SKM-1 treated with dmso at 0.1 percent for 144 hours (cell line): ENCODE measurements at regions not wholly inside any gene's neighbourhood (a gene's known extent, or its start where the extent isn't known, plus 50 kb on each side); places are given as distances from the start of the nearest gene placed in this dataset.

ENCODE experiments used
- DNase-seq: peaks from one replicate; lab custom pipeline; 2025; ENCODE audit not compliant: unreplicated experiment; lab: John Stamatoyannopoulos, UW

DNA sequence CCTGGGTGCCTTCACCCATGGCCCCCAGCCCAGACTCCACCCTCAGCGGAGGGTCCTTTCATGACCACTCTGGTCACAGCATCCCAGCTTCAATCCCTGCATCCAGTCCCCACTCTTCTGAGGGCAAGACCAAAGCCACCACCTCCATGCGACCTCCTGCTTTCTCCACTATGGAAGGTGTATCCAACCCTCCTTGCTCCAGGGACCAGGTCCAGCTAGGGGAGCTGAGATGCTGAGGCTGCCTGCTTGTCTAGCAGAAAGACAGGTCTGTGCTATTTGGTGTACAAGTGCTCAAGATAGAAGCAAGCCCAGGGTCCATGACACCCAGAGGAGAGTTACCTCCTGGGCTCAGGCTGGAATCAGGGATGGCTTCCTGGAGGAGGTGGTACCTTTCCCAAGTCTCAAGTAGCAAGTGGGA is 73.8 kb upstream of the RAB6C start:
- DNase-seq = no peak

GRCh38 chr2:129906139-129906860 is 73.2 kb upstream of the RAB6C start:
- DNase-seq = no peak

DNA sequence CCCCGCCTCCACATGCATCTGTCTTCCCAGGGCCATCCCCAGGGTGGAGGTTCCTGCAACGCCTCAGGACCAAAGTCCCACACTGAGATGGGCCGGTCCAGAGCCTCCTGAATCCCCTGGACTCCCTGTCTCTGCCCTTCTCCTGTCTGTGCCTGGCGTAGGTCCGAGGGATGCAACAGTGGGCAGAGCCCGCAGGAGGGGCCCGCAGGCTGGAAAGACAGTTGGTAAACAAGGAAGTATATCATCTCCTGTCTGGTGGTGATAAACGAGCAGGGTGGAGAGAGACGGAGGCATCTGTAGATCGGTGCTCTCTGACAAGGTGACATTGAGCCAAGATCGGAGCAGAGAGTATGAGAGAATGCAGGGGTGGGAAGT is 72.6 kb upstream of the RAB6C start:
- no peak for DNase-seq

DNA sequence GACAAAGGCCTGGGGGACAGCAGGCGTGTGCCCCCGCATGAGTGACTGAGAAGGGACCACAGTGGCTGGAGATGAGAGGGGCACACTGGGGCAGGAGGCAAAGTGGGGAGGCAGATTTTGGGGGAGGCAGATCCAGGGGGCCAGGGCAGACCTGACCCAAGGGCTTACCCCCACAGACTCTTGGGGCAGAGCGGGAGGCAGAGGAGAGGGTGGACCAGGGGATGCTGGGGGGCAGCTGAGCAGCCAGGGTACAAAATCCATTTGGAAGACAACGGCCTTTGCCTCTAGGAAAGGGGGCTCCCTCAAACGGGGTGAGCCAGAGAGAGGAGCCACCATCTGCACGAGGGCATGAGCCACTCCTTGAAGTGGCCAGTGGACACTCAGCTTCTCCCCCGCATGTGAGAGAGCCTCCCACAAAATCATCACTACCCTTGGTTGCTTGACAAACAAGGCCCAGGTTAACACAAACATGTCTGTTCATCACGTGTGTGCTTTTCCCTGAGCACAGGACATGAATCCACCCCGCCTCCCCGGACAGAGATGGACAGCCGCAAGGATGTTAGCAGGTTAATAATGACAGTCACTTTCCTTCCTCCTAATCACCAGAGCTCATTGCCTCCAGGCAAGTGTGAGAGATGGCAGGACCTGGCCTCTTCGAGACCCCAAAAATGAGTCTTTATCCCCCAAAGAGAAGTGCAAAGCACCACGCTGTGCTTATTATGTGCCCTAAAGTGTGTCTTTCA is 72.0 kb upstream of the RAB6C start:
- DNase-seq = no peak

- no peak for DNase-seq
Measured at GRCh38 chr2:129908721-129909373, 70.6 kb upstream of the RAB6C start.

- no peak for DNase-seq
Measured at GRCh38 chr2:129909651-129910418, 69.6 kb upstream of the RAB6C start.

DNA sequence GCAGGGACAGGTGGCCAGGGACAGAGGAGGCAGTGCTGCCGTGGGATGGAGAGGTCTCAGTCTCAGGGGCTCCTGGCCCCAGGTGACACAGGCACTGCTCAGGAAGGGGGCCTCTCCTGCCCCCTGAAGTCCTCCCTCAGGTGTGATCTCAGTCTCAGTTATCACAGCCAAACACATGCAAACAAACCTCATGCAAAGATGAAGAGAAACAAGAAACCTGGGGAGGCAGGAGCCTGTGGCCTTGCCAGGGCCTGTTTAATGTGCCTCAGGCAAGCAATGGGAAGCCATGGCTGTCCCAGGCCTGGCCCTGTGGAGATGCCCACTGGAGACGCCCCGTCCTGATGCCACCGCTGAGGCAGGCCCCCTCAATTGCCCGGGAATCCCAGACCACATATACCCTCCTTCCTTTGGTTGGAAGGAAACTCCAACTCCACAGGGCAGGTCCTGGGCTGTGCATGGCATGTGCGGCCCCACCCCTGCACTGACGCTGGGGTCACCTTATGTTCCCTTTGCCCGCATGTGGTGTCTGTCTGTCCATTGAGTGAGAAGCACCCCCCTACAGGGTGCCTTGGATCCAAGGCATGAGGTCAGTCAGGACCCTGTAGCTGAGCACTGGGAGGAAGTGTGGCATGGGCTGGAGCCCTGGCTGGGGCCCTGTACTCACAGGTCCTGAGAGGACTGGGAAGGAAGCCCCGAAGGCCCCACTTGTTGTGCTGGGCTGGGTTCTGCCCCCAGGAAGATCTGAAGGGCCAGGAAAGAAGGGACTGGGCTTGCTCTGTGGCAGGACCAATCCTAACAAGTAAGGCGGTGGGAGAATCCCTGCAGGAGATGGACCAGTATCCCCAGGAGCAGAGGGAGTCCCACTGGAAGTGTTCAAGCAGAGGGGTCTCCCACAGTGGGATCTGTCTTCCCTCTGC is 68.8 kb upstream of the RAB6C start:
- DNase-seq = no peak

- no peak for DNase-seq
Measured at GRCh38 chr2:129911363-129912065, 68.0 kb upstream of the RAB6C start.

DNA sequence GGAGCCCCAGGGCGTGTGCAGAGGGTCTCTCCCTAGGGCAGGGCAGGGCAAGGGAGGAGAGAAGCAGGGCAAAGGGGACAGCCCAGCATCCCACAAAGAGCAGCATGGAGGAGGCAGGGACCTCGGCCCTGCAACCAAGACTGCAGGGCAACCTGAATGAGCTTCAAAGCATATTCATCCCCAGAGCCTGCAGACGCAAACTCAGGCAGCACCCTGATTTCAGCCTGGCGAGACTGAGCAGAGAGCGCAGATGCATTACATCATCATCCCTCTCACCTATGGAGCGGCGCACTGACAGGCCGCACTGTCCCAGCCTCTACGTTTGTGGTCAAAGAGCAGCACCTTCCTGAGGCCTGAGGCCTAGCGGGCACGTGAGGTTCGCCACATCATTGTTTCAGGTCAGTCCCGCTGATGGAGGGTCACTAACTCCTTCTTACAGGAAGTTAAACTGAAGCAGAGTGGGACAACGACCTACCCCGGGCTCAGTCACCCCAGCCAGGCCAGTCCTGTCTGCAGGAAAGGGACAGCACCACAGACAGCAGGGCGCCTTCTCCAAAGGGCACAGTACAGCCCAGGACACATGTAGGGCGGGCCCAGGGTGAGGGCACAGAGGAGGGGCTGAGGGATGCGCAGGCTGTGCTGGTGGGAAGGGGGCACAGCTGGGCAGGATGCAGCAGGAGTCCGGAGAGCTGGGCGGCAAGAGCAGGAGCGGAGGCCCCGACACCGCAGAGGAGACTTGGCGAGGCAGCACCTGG is 67.2 kb upstream of the RAB6C start:
- no peak for DNase-seq

GRCh38 chr2:129912871-129913694 is 66.4 kb upstream of the RAB6C start:
- DNase-seq = no peak

DNA sequence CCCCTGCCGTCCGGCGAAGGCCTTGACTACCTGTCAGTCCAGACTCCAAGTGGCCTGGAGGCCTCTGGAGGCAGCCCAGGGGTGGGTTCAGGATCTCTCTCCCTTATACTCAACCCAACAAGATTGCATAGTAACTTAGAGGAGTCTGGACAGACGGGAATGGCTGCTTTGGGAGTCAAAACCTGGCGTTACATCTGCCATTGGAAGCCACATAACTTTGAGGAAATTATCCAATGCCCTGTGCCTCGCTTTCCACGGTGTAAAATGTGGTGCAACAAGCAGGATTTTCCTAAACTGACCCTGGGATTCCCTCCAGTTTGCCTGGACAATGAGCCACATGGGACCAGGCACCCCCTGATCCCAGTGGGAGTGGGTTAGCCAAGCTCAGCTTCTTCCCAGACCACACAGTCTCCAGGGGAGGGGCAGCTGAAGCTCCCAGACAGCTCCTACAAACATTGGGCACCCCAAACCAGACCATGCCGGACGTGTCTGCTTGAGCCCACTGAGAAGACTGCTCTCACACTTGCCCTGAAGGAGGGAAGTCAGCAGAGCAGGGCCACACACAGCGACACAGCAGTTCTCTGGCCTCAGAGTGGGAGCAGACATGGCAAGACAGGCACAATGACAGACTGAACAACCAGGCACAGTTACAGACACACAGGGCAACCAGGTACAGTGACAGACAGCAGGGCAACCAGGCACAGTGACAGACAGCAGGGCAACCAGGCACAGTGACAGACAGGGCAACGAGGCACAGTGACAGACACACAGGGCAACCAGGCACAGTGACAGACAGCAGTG is 65.6 kb upstream of the RAB6C start:
- DNase-seq = no peak

- no peak for DNase-seq
Measured at GRCh38 chr2:129914538-129915302, 64.7 kb upstream of the RAB6C start.

- no peak for DNase-seq
Measured at GRCh38 chr2:129915303-129915840, 64.1 kb upstream of the RAB6C start.

GRCh38 chr2:129918604-129919003 is 60.9 kb upstream of the RAB6C start:
- DNase-seq = no peak

DNA sequence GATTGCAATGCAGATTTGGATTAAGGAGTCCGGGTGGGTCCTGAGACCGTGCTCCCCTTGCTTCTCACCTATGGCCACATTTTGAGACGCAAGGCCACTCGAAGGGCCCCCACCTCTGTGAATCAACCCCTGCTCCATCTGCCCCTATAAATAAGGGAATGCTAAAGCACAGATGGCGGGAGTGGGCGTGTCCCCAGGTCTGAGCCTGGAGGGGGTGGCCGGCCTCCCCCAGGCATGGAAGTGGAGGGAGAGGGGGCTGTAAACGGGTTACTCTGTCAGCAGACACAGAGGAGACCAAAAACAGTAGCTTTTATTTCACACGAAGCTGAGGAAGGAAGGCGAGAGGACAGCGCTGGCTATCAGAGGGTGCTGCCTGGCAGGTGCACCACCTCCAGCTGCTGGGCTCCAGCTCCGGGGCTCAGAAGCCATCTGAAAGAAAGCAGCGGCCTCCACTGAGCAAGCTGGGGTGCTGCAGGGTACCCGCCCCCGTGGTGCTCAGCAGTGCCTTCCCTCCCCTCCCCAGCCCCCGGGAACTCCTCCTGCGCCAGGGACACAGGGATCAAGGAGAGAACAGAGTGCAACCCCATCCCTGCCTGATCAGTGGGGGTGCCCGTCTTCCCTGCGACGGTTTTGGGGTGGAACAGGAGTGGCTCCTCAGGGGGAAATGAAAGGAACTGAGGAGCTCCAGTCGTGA is 56.7 kb upstream of the RAB6C start:
- DNase-seq = no peak
